ENCODE measurements at regions not wholly inside any gene's neighbourhood (a gene's known extent, or its start where the extent isn't known, plus 50 kb on each side); places are given as distances from the start of the nearest gene placed in this dataset.

DNA sequence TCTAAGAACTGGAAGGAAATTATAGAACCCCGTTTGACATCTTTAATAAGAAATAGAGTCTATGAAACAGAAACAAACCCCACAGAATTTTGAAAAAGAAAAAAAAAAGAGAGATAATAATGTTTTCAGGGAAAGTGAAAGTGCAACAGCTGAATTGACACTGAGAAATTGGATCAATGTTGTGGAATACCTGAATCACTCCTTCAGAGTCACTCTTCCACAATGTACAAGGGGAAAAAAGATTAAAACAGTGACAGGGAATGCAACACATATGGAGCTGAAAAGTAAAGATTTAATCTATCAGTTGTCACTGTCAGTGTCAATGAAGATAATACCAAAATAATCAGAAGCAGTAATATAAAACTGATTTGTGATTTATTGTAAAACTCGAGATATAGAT, 520.8 kb upstream of the HS3ST5 start (continued):
- TF ChIP-seq NANOG (IDR thresholded peaks at IDR 0.05; ENCODE audit: borderline replicate concordance) (no peak), EZH2phosphoT487 (IDR thresholded peaks at IDR 0.05; ENCODE audit: unreplicated experiment) (no peak)

- TF ChIP-seq REST (IDR thresholded peaks at IDR 0.05; ENCODE audit: unreplicated experiment) (no peak), EZH2 (IDR thresholded peaks at IDR 0.05; ENCODE audit: low read depth, unreplicated experiment) (no peak), ZNF114 (CRISPR knock-in tag; IDR thresholded peaks at IDR 0.05) (no peak), NANOG (IDR thresholded peaks at IDR 0.05; ENCODE audit: borderline replicate concordance) (no peak), CREB1 (CRISPR knock-in tag; IDR thresholded peaks at IDR 0.05; ENCODE audit: low read depth) (no peak), STAT1 (IDR thresholded peaks at IDR 0.05; ENCODE audit: unreplicated experiment) (no peak), EZH2phosphoT487 (IDR thresholded peaks at IDR 0.05; ENCODE audit: unreplicated experiment) (no peak), POLR2AphosphoS5 (IDR thresholded peaks at IDR 0.05; ENCODE audit: low read depth) (no peak), JUNB (IDR thresholded peaks at IDR 0.05; ENCODE audit: unreplicated experiment) (no peak), ZNF331 (CRISPR knock-in tag; IDR thresholded peaks at IDR 0.05; ENCODE audit: low read depth) (no peak)
- TF ChIP-seq, protein P1, sequence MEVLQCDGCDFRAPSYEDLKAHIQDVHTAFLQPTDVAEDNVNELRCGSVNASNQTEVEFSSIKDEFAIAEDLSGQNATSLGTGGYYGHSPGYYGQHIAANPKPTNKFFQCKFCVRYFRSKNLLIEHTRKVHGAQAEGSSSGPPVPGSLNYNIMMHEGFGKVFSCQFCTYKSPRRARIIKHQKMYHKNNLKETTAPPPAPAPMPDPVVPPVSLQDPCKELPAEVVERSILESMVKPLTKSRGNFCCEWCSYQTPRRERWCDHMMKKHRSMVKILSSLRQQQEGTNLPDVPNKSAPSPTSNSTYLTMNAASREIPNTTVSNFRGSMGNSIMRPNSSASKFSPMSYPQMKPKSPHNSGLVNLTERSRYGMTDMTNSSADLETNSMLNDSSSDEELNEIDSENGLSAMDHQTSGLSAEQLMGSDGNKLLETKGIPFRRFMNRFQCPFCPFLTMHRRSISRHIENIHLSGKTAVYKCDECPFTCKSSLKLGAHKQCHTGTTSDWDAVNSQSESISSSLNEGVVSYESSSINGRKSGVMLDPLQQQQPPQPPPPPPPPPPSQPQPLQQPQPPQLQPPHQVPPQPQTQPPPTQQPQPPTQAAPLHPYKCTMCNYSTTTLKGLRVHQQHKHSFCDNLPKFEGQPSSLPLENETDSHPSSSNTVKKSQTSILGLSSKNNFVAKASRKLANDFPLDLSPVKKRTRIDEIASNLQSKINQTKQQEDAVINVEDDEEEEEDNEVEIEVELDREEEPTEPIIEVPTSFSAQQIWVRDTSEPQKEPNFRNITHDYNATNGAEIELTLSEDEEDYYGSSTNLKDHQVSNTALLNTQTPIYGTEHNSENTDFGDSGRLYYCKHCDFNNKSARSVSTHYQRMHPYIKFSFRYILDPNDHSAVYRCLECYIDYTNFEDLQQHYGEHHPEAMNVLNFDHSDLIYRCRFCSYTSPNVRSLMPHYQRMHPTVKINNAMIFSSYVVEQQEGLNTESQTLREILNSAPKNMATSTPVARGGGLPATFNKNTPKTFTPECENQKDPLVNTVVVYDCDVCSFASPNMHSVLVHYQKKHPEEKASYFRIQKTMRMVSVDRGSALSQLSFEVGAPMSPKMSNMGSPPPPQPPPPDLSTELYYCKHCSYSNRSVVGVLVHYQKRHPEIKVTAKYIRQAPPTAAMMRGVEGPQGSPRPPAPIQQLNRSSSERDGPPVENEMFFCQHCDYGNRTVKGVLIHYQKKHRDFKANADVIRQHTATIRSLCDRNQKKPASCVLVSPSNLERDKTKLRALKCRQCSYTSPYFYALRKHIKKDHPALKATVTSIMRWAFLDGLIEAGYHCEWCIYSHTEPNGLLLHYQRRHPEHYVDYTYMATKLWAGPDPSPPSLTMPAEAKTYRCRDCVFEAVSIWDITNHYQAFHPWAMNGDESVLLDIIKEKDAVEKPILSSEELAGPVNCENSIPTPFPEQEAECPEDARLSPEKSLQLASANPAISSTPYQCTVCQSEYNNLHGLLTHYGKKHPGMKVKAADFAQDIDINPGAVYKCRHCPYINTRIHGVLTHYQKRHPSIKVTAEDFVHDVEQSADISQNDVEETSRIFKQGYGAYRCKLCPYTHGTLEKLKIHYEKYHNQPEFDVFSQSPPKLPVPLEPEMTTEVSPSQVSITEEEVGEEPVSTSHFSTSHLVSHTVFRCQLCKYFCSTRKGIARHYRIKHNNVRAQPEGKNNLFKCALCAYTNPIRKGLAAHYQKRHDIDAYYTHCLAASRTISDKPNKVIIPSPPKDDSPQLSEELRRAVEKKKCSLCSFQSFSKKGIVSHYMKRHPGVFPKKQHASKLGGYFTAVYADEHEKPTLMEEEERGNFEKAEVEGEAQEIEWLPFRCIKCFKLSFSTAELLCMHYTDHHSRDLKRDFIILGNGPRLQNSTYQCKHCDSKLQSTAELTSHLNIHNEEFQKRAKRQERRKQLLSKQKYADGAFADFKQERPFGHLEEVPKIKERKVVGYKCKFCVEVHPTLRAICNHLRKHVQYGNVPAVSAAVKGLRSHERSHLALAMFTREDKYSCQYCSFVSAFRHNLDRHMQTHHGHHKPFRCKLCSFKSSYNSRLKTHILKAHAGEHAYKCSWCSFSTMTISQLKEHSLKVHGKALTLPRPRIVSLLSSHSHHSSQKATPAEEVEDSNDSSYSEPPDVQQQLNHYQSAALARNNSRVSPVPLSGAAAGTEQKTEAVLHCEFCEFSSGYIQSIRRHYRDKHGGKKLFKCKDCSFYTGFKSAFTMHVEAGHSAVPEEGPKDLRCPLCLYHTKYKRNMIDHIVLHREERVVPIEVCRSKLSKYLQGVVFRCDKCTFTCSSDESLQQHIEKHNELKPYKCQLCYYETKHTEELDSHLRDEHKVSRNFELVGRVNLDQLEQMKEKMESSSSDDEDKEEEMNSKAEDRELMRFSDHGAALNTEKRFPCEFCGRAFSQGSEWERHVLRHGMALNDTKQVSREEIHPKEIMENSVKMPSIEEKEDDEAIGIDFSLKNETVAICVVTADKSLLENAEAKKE (CRISPR knock-in tag; IDR thresholded peaks at IDR 0.05) = no peak
- TF ChIP-seq, protein P2, sequence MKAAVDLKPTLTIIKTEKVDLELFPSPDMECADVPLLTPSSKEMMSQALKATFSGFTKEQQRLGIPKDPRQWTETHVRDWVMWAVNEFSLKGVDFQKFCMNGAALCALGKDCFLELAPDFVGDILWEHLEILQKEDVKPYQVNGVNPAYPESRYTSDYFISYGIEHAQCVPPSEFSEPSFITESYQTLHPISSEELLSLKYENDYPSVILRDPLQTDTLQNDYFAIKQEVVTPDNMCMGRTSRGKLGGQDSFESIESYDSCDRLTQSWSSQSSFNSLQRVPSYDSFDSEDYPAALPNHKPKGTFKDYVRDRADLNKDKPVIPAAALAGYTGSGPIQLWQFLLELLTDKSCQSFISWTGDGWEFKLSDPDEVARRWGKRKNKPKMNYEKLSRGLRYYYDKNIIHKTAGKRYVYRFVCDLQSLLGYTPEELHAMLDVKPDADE (IDR thresholded peaks at IDR 0.05) = no peak
- TF ChIP-seq, protein P3, sequence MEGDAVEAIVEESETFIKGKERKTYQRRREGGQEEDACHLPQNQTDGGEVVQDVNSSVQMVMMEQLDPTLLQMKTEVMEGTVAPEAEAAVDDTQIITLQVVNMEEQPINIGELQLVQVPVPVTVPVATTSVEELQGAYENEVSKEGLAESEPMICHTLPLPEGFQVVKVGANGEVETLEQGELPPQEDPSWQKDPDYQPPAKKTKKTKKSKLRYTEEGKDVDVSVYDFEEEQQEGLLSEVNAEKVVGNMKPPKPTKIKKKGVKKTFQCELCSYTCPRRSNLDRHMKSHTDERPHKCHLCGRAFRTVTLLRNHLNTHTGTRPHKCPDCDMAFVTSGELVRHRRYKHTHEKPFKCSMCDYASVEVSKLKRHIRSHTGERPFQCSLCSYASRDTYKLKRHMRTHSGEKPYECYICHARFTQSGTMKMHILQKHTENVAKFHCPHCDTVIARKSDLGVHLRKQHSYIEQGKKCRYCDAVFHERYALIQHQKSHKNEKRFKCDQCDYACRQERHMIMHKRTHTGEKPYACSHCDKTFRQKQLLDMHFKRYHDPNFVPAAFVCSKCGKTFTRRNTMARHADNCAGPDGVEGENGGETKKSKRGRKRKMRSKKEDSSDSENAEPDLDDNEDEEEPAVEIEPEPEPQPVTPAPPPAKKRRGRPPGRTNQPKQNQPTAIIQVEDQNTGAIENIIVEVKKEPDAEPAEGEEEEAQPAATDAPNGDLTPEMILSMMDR (conservative IDR thresholded peaks at IDR 0.05; ENCODE audit: low read depth in 2 of 2) = no peak
- H3K9me3 Mint-ChIP-seq = peaks cover 9% of the 10 kb centered on the region
- H3K27me3 Mint-ChIP-seq (ENCODE audit: insufficient read depth, low read depth, poor library complexity) = peaks cover 3% of the 10 kb centered on the region
- Histone ChIP-seq H4K20me1 (replicated peaks; ENCODE audit: insufficient read depth) (no peaks in the 10 kb centered on the region), H3K4me3 (no peak overlapping the region), H3K9me2 (ENCODE audit: insufficient read depth) (no peaks in the 10 kb centered on the region), H3K36me3 (ENCODE audit: insufficient read depth) (no peaks in the 10 kb centered on the region), H3K4me1 (ENCODE audit: insufficient read depth) (no peaks in the 10 kb centered on the region), H3K27me3 (ENCODE audit: insufficient read depth) (no peaks in the 10 kb centered on the region), H2AFZ (no peak overlapping the region), H3K4me2 (no peak overlapping the region), H3K27ac (ENCODE audit: low read depth) (no peak overlapping the region), H3F3A (replicated peaks; ENCODE audit: low read depth) (no peaks in the 10 kb centered on the region), H3K79me2 (replicated peaks; ENCODE audit: insufficient read depth) (no peaks in the 10 kb centered on the region)
- no peak for DNase-seq (ENCODE audit: low spot score)
- no peak overlapping the region for H3K4me3 Mint-ChIP-seq
- H3K4me1 Mint-ChIP-seq = no peaks in the 10 kb centered on the region
- ATAC-seq = no peak
- H3K27ac Mint-ChIP-seq = no peak overlapping the region
- H3K36me3 Mint-ChIP-seq (ENCODE audit: low read depth) = peaks cover 3% of the 10 kb centered on the region; the same call in 2 of the 3 replicates
These were observed 520.0 kb upstream of the HS3ST5 start for GRCh38 chr6:114862819-114863218.

All from GM23338 (cell line).